ENCODE measurements at regions not wholly inside any gene's neighbourhood (a gene's known extent, or its start where the extent isn't known, plus 50 kb on each side); places are given as distances from the start of the nearest gene placed in this dataset.

- TF ChIP-seq POLR2AphosphoS5 (IDR thresholded peaks at IDR 0.05; ENCODE audit: low read depth, low read length) (no peak), TAF1 (IDR thresholded peaks at IDR 0.05; ENCODE audit: borderline replicate concordance, low read depth, low read length) (no peak), POLR2A (IDR thresholded peaks at IDR 0.05; ENCODE audit: low read depth, low read length) (no peak)
- FAIRE-seq: no peak
- DNase-seq (ENCODE audit: insufficient read length): no peak
Observed at GRCh38 chr2:74066491-74067203, 81.1 kb downstream of the BOLA3 start.

GRCh38 chr2:74067221-74067747, 80.4 kb downstream of the BOLA3 start:
- DNase-seq (ENCODE audit: insufficient read length) (no peak), FAIRE-seq (no peak)
- TF ChIP-seq TAF1 (IDR thresholded peaks at IDR 0.05; ENCODE audit: borderline replicate concordance, low read depth, low read length) (no peak), POLR2AphosphoS5 (IDR thresholded peaks at IDR 0.05; ENCODE audit: low read depth, low read length) (no peak), POLR2A (IDR thresholded peaks at IDR 0.05; ENCODE audit: low read depth, low read length) (no peak)

GRCh38 chr2:74070991-74071390, 76.7 kb downstream of the BOLA3 start:
- no peak for TF ChIP-seq TAF1 (IDR thresholded peaks at IDR 0.05; ENCODE audit: borderline replicate concordance, low read depth, low read length)
- no peak for TF ChIP-seq POLR2AphosphoS5 (IDR thresholded peaks at IDR 0.05; ENCODE audit: low read depth, low read length)
- no peak for TF ChIP-seq POLR2A (IDR thresholded peaks at IDR 0.05; ENCODE audit: low read depth, low read length)
- FAIRE-seq: no peak
- DNase-seq (ENCODE audit: insufficient read length): no peak

- FAIRE-seq: no peak
Observed at GRCh38 chr2:74071426-74071825, 76.3 kb downstream of the BOLA3 start.

GRCh38 chr2:74072565-74072964, 75.1 kb downstream of the BOLA3 start:
- FAIRE-seq (peak; percentile 30), DNase-seq (ENCODE audit: insufficient read length) (no peak)
- TF ChIP-seq POLR2A (IDR thresholded peaks at IDR 0.05; ENCODE audit: low read depth, low read length): no peak
- no peak for TF ChIP-seq TAF1 (IDR thresholded peaks at IDR 0.05; ENCODE audit: borderline replicate concordance, low read depth, low read length)
- no peak for TF ChIP-seq POLR2AphosphoS5 (IDR thresholded peaks at IDR 0.05; ENCODE audit: low read depth, low read length)

More at GRCh38 chr2:74071426-74071825, 76.3 kb downstream of the BOLA3 start:
- TF ChIP-seq TAF1 (IDR thresholded peaks at IDR 0.05; ENCODE audit: borderline replicate concordance, low read depth, low read length) (no peak), POLR2A (IDR thresholded peaks at IDR 0.05; ENCODE audit: low read depth, low read length) (no peak), POLR2AphosphoS5 (IDR thresholded peaks at IDR 0.05; ENCODE audit: low read depth, low read length) (no peak)
- no peak for DNase-seq (ENCODE audit: insufficient read length)

- TF ChIP-seq TAF1 (IDR thresholded peaks at IDR 0.05; ENCODE audit: borderline replicate concordance, low read depth, low read length): no peak
- TF ChIP-seq POLR2AphosphoS5 (IDR thresholded peaks at IDR 0.05; ENCODE audit: low read depth, low read length): no peak
- DNase-seq (ENCODE audit: insufficient read length) (no peak), FAIRE-seq (no peak)
Observed at GRCh38 chr2:74074487-74074886, 73.2 kb downstream of the BOLA3 start.

- no peak for DNase-seq (ENCODE audit: insufficient read length)
- TF ChIP-seq TAF1 (IDR thresholded peaks at IDR 0.05; ENCODE audit: borderline replicate concordance, low read depth, low read length): no peak
- no peak for TF ChIP-seq POLR2A (IDR thresholded peaks at IDR 0.05; ENCODE audit: low read depth, low read length)
- TF ChIP-seq POLR2AphosphoS5 (IDR thresholded peaks at IDR 0.05; ENCODE audit: low read depth, low read length): no peak
- FAIRE-seq: no peak
Observed at GRCh38 chr2:74076074-74076470, 71.6 kb downstream of the BOLA3 start.

- FAIRE-seq (no peak), DNase-seq (ENCODE audit: insufficient read length) (no peak)
- TF ChIP-seq POLR2AphosphoS5 (IDR thresholded peaks at IDR 0.05; ENCODE audit: low read depth, low read length) (no peak), POLR2A (IDR thresholded peaks at IDR 0.05; ENCODE audit: low read depth, low read length) (no peak), TAF1 (IDR thresholded peaks at IDR 0.05; ENCODE audit: borderline replicate concordance, low read depth, low read length) (no peak)
Observed at GRCh38 chr2:74077636-74078035, 70.1 kb downstream of the BOLA3 start.

GRCh38 chr2:74078466-74078865, 69.2 kb downstream of the BOLA3 start:
- DNase-seq (ENCODE audit: insufficient read length) (no peak), FAIRE-seq (no peak)
- TF ChIP-seq POLR2A (IDR thresholded peaks at IDR 0.05; ENCODE audit: low read depth, low read length) (no peak), POLR2AphosphoS5 (IDR thresholded peaks at IDR 0.05; ENCODE audit: low read depth, low read length) (no peak), TAF1 (IDR thresholded peaks at IDR 0.05; ENCODE audit: borderline replicate concordance, low read depth, low read length) (no peak)

- DNase-seq (ENCODE audit: insufficient read length) (peak; percentile 68), FAIRE-seq (peak; percentile 84)
- TF ChIP-seq TAF1 (IDR thresholded peaks at IDR 0.05; ENCODE audit: borderline replicate concordance, low read depth, low read length) (no peak), POLR2A (IDR thresholded peaks at IDR 0.05; ENCODE audit: low read depth, low read length) (no peak), POLR2AphosphoS5 (IDR thresholded peaks at IDR 0.05; ENCODE audit: low read depth, low read length) (no peak)
Observed at GRCh38 chr2:74079522-74080341, 68.0 kb downstream of the BOLA3 start.

- no peak for DNase-seq (ENCODE audit: insufficient read length)
- TF ChIP-seq TAF1 (IDR thresholded peaks at IDR 0.05; ENCODE audit: borderline replicate concordance, low read depth, low read length) (no peak), POLR2AphosphoS5 (IDR thresholded peaks at IDR 0.05; ENCODE audit: low read depth, low read length) (no peak), POLR2A (IDR thresholded peaks at IDR 0.05; ENCODE audit: low read depth, low read length) (no peak)
- FAIRE-seq: peak; percentile 66
Observed at GRCh38 chr2:74080346-74080745, 67.4 kb downstream of the BOLA3 start.
